Left hindlimb (tissue), 1 donor: ENCODE measurements at regions not wholly inside any gene's neighbourhood (a gene's known extent, or its start where the extent isn't known, plus 50 kb on each side); places are given as distances from the start of the nearest gene placed in this dataset.
"Not testable (repeated sequence)": the region's sequence is repeated elsewhere in the genome, so short reads cannot be mapped to it uniquely, and the experiment has no call there.

Experiments
- DNase-seq: peaks from one replicate; pipeline ENCODE4 v3.0.0-alpha.2; 2018

GRCh38 chr1:79519084-79519760, 512.7 kb upstream of the ADGRL4 start:
- DNase-seq: no peak

GRCh38 chr1:79517470-79518224, 511.1 kb upstream of the ADGRL4 start:
- no peak for DNase-seq

- DNase-seq: no peak
Observed at GRCh38 chr1:79507770-79508169, 501.2 kb upstream of the ADGRL4 start.

- DNase-seq: no peak
Observed at GRCh38 chr1:79501153-79501552, 494.6 kb upstream of the ADGRL4 start.

- DNase-seq: no peak
Observed at GRCh38 chr1:79499541-79499940, 493.0 kb upstream of the ADGRL4 start.

- DNase-seq: no peak
Observed at GRCh38 chr1:79497193-79497773, 490.8 kb upstream of the ADGRL4 start.

- DNase-seq: no peak
Observed at GRCh38 chr1:79496129-79496528, 489.6 kb upstream of the ADGRL4 start.

GRCh38 chr1:79493702-79494101, 487.2 kb upstream of the ADGRL4 start:
- not testable (repeated sequence) for DNase-seq

- not testable (repeated sequence) for DNase-seq
Observed at GRCh38 chr1:79488572-79489121, 482.1 kb upstream of the ADGRL4 start.

- no peak for DNase-seq
Observed at GRCh38 chr1:79478728-79479373, 472.3 kb upstream of the ADGRL4 start.

GRCh38 chr1:79478160-79478559, 471.6 kb upstream of the ADGRL4 start:
- no peak for DNase-seq

- no peak for DNase-seq
Observed at GRCh38 chr1:79472067-79472656, 465.6 kb upstream of the ADGRL4 start.

- no peak for DNase-seq
Observed at GRCh38 chr1:79469139-79469538, 462.6 kb upstream of the ADGRL4 start.

- no peak for DNase-seq
Observed at GRCh38 chr1:79460773-79461436, 454.4 kb upstream of the ADGRL4 start.

- no peak for DNase-seq
Observed at GRCh38 chr1:79457562-79458224, 451.2 kb upstream of the ADGRL4 start.

GRCh38 chr1:79448426-79448825, 441.9 kb upstream of the ADGRL4 start:
- DNase-seq: no peak

- DNase-seq: no peak
Observed at GRCh38 chr1:79441238-79441637, 434.7 kb upstream of the ADGRL4 start.

GRCh38 chr1:79437540-79437939, 431.0 kb upstream of the ADGRL4 start:
- no peak for DNase-seq

GRCh38 chr1:79431340-79431739, 424.8 kb upstream of the ADGRL4 start:
- DNase-seq: no peak

GRCh38 chr1:79430437-79430836, 423.9 kb upstream of the ADGRL4 start:
- DNase-seq: no peak

GRCh38 chr1:79422726-79423125, 416.2 kb upstream of the ADGRL4 start:
- DNase-seq: no peak

- DNase-seq: no peak
Observed at GRCh38 chr1:79398501-79398900, 392.0 kb upstream of the ADGRL4 start.
